ENCODE measurements at regions not wholly inside any gene's neighbourhood (a gene's known extent, or its start where the extent isn't known, plus 50 kb on each side); places are given as distances from the start of the nearest gene placed in this dataset.

DNA sequence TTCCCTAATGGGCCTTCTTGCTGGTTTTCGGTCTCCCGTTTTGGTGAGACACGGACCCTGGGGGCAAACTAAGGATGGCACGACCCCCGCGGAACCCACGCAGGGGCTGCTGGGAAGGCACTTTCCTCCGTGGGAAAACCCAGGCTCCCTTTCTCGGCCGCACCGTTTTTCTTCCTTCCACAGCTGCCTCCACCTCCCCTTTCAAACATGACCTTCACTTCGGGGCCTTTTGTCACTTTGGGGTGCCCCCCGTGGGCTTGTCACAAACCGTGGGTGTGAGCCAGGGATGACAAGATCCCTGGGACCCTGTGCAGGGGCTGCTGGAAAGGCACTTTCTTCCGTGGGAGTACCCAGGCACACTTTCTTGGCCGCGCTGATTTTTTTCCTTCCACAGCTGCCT, 268.7 kb downstream of the ALG10 start:
- no peak for DNase-seq (ENCODE audit: low read depth in 2 of 2)
- TF ChIP-seq, protein P1, sequence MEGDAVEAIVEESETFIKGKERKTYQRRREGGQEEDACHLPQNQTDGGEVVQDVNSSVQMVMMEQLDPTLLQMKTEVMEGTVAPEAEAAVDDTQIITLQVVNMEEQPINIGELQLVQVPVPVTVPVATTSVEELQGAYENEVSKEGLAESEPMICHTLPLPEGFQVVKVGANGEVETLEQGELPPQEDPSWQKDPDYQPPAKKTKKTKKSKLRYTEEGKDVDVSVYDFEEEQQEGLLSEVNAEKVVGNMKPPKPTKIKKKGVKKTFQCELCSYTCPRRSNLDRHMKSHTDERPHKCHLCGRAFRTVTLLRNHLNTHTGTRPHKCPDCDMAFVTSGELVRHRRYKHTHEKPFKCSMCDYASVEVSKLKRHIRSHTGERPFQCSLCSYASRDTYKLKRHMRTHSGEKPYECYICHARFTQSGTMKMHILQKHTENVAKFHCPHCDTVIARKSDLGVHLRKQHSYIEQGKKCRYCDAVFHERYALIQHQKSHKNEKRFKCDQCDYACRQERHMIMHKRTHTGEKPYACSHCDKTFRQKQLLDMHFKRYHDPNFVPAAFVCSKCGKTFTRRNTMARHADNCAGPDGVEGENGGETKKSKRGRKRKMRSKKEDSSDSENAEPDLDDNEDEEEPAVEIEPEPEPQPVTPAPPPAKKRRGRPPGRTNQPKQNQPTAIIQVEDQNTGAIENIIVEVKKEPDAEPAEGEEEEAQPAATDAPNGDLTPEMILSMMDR (IDR thresholded peaks at IDR 0.05; ENCODE audit: low read depth, low read length), result no peak
- H3K4me3 ChIP-seq (replicated peaks in 1 of 2; ENCODE audit: low read depth in 2 of 2, low read length in 2 of 2), result no peak overlapping the region

DNA sequence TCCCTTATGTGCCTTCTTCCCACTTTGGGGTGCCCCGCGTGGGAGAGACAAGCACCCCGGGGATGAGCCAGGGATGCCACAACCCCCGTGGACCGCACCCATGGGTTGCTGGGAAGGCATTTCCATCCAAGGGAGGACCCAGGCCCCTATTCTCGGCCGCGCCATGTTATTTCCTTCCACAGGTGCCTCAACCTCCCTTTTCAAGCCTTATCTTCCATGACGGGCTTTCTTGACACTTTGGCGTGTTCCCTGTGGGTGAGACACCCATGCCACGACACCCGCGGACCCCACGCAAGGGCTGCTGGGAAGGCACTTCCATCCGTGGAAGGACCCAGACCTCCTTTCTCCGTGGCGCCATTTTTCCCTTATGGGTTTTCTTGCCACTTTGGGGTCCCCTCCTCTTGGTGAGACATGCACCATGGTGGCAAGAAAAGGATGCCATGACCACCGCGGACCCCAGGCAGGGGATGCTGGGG, 269.2 kb downstream of the ALG10 start:
- no peak overlapping the region for H3K4me3 ChIP-seq (replicated peaks in 1 of 2; ENCODE audit: low read depth in 2 of 2, low read length in 2 of 2)
- TF ChIP-seq, protein P1 (IDR thresholded peaks at IDR 0.05; ENCODE audit: low read depth, low read length), result no peak
- no peak for DNase-seq (ENCODE audit: low read depth in 2 of 2)

DNA sequence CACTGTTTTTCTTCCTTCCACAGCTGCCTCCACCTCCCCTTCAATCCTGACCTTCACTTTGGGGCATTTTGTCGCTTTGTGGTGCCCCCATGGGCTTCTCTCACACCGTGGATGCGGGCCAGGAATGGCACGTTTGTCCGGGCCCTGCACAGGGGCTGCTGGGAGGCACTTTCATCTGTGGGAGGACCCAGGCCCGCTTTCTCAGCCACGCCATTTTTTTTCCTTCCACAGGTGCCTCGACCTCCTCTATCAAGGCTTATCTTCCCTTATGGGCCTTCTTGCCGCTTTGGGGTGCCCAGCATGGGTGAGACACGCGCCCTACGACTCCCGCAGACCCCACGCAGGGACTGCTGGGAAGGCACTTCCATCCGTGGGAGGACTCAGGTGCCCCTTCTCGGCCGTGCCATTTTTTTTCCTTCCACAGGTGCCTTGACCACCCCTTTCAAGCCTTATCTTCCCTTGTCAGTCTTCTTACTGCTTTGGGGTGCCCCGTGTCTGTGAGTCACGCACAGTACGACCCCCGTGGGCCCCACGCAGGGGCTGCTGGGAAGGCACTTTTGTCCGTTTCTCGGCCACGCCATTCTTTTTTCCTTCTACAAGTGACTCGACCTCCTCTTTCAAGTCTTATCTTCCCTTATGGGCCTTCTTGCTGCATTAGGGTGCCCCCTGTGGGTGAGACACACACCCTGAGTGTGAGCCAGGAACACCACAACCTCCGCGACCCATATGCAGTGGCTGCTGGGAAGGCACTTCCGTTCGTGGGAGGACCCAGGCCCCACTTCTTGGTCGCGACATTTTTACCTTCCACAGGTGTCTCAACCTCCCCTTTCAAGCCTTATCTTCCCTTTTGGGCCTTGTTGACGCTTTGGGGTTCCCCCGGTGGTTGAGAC, 270.7 kb downstream of the ALG10 start:
- TF ChIP-seq, protein P1 (IDR thresholded peaks at IDR 0.05; ENCODE audit: low read depth, low read length), result no peak
- no peak for DNase-seq (ENCODE audit: low read depth in 2 of 2)
- no peak overlapping the region for H3K4me3 ChIP-seq (replicated peaks in 1 of 2; ENCODE audit: low read depth in 2 of 2, low read length in 2 of 2)

DNA sequence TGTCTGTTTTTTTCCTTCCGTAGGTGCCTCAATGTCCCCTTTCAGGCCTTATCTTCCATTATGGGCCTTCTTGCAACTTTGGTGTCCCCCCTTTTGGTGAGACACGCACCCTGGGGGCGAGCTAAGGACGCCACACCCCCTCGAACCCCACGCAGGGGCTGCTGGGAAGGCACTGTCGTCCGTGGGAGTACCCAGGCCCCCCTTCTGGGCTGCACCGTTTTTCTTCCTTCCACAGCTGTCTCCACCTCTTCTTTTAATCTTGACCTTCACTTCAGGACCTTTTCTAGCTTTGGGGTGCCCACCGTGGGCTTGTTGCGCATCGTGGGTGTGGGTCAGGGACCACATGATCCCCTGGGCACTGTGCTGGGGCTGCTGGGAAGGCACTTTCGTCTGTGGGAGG, 271.8 kb downstream of the ALG10 start:
- no peak overlapping the region for H3K4me3 ChIP-seq (replicated peaks in 1 of 2; ENCODE audit: low read depth in 2 of 2, low read length in 2 of 2)
- TF ChIP-seq, protein P1 (IDR thresholded peaks at IDR 0.05; ENCODE audit: low read depth, low read length), result no peak

DNA sequence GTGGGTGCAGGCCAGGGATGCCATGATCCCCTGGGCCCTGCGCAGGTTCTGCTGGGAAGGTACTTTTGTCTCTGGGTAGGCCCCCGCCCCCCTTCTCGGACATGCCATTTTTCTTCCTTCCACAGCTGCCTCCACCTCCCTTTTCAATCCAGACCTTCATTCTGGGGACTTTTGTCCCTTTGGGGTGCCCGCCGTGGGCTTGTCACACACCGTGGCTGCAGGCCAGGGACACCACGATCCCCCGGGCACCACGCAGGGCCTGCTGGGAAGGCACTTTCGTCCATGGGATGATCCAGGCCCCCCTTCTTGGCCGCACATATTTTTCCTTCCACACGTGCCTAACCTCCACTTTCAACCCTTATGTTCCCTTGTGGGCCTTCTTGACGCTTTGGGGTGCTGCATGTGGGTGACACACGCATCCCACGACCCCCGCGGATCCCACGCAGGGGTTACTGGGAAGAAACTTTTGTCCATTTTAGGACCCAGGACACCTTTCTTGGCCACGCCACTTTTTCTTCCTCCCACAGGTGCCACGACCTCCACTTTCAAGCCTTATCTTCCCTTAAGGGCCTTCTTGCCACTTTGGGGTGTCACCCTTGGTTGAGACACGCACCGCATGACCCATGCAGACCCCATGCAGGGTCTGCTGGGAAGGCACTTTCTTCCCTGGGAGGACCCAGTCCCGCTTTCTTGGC, 272.5 kb downstream of the ALG10 start:
- no peak overlapping the region for H3K4me3 ChIP-seq (replicated peaks in 1 of 2; ENCODE audit: low read depth in 2 of 2, low read length in 2 of 2)
- no peak for DNase-seq (ENCODE audit: low read depth in 2 of 2)
- TF ChIP-seq, protein P1 (IDR thresholded peaks at IDR 0.05; ENCODE audit: low read depth, low read length), result no peak

More for the DNA sequence above, 271.8 kb downstream of the ALG10 start:
- DNase-seq (ENCODE audit: low read depth in 2 of 2), result no peak

DNA sequence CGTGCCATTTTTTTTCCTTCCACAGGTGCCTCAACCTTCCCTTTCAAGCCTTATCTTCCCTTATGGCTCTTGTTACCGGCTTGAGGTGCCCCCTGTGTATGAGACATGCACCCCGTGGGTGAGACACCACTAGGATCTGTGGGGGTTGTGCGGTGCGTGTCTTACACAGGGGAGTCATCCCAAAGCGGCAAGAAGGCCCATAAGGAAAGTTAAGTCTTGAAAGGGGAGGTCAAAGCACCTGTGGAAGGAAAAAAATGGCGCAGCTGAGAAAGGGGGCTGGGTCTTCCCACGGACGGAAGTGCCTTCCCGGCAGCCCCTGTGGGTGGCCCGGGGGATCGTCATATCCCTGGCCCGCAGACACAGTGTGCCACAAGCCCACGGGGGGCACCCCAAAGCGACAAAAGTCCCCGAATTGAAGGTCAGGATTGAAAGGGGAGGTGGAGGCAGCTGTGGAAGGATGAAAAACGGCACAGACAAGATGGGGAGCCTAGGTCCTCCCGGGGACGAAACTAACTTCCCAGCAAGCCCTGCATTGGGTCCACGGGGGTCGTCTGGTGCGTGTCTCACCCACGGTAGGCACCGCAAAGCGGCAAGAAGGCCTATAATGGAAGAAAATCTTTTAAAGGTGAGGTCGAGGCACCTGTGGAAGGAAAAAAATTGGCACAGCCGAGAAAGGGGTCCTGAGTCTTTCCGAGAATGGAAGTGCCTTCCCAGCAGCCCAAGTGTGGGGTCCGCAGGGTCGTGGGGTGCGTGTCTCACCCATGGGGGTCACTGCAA, 273.3 kb downstream of the ALG10 start:
- no peak for DNase-seq (ENCODE audit: low read depth in 2 of 2)
- TF ChIP-seq, protein P1 (IDR thresholded peaks at IDR 0.05; ENCODE audit: low read depth, low read length), result no peak
- H3K4me3 ChIP-seq (replicated peaks in 1 of 2; ENCODE audit: low read depth in 2 of 2, low read length in 2 of 2), result no peak overlapping the region

All from cardiac fibroblast (primary cell).